ENCODE measurements at regions not wholly inside any gene's neighbourhood (a gene's known extent, or its start where the extent isn't known, plus 50 kb on each side); places are given as distances from the start of the nearest gene placed in this dataset.

DNA sequence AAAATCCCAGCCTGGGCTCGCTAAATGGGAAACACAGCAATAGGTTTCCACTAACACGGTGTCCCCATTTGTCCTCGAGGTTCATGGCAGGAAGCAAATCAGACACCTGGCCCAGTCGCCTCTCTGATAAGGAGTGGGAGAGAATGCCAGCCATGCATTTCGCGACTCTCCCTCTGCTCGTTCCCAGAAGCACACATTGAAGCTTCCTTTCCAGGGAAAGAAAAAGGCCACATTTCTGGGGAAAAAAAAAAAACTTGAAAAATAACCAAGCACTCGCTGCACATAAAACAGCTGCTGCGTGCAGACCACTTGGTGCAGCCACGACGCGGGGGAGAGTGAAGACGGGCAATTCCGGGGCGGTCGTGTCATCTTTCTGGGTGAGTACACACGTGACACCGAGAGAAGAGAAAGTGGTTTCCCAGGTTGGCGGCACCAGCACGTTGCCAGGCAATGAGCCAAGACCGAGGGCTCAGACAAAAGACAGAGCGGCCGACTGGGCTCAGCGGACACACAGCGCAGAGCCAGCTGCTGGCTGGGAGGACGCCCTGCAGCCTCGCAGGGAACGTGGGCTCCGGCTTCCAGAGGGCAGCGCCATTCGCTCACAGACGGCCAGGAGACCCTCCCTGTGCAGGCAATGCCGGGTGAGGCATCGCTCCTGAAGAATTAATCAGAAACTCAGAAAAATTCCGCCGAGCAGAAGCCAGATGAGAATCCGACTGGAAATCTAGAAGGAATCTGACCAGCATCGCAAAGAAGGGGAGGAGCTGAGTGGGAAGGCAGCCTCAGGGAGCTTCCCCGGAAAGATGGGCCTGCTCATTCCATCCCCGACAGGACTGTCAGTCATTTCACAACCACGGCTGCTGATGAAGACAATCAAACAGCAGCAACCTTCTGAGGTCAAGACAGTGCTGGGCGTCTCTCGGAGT, 83.2 kb upstream of the IRS2 start (continued):
- no peak for TF ChIP-seq EHMT2 (IDR thresholded peaks at IDR 0.05; ENCODE audit: low read depth)
- TF ChIP-seq, protein P1, sequence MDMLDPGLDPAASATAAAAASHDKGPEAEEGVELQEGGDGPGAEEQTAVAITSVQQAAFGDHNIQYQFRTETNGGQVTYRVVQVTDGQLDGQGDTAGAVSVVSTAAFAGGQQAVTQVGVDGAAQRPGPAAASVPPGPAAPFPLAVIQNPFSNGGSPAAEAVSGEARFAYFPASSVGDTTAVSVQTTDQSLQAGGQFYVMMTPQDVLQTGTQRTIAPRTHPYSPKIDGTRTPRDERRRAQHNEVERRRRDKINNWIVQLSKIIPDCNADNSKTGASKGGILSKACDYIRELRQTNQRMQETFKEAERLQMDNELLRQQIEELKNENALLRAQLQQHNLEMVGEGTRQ (IDR thresholded peaks at IDR 0.05), result peak; percentile 81
- no peak for TF ChIP-seq NFE2L2 (conservative IDR thresholded peaks at IDR 0.05; ENCODE audit: low read length)
- TF ChIP-seq, protein P2, sequence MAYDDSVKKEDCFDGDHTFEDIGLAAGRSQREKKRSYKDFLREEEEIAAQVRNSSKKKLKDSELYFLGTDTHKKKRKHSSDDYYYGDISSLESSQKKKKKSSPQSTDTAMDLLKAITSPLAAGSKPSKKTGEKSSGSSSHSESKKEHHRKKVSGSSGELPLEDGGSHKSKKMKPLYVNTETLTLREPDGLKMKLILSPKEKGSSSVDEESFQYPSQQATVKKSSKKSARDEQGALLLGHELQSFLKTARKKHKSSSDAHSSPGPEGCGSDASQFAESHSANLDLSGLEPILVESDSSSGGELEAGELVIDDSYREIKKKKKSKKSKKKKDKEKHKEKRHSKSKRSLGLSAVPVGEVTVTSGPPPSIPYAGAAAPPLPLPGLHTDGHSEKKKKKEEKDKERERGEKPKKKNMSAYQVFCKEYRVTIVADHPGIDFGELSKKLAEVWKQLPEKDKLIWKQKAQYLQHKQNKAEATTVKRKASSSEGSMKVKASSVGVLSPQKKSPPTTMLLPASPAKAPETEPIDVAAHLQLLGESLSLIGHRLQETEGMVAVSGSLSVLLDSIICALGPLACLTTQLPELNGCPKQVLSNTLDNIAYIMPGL (CRISPR knock-in tag; IDR thresholded peaks at IDR 0.05; ENCODE audit: borderline replicate concordance), result no peak
- TF ChIP-seq, protein P3, sequence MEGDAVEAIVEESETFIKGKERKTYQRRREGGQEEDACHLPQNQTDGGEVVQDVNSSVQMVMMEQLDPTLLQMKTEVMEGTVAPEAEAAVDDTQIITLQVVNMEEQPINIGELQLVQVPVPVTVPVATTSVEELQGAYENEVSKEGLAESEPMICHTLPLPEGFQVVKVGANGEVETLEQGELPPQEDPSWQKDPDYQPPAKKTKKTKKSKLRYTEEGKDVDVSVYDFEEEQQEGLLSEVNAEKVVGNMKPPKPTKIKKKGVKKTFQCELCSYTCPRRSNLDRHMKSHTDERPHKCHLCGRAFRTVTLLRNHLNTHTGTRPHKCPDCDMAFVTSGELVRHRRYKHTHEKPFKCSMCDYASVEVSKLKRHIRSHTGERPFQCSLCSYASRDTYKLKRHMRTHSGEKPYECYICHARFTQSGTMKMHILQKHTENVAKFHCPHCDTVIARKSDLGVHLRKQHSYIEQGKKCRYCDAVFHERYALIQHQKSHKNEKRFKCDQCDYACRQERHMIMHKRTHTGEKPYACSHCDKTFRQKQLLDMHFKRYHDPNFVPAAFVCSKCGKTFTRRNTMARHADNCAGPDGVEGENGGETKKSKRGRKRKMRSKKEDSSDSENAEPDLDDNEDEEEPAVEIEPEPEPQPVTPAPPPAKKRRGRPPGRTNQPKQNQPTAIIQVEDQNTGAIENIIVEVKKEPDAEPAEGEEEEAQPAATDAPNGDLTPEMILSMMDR (IDR thresholded peaks at IDR 0.05), result peak; percentile 54
- 0 out of 2 replicates have a peak, but pooled peaks have one; percentile 6 for TF ChIP-seq FOSL2 (IDR thresholded peaks at IDR 0.05)
- TF ChIP-seq FOSL2 (CRISPR knock-in tag; IDR thresholded peaks at IDR 0.05), result 0 out of 2 replicates have a peak, but pooled peaks have one; percentile 19
- peak; percentile 47; the same call in 1 of the 2 replicates for TF ChIP-seq GATA3 (IDR thresholded peaks at IDR 0.05; ENCODE audit: borderline replicate concordance)
- TF ChIP-seq, protein P4, sequence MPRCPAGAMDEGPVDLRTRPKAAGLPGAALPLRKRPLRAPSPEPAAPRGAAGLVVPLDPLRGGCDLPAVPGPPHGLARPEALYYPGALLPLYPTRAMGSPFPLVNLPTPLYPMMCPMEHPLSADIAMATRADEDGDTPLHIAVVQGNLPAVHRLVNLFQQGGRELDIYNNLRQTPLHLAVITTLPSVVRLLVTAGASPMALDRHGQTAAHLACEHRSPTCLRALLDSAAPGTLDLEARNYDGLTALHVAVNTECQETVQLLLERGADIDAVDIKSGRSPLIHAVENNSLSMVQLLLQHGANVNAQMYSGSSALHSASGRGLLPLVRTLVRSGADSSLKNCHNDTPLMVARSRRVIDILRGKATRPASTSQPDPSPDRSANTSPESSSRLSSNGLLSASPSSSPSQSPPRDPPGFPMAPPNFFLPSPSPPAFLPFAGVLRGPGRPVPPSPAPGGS (IDR thresholded peaks at IDR 0.05), result no peak
- TF ChIP-seq HEYL (CRISPR knock-in tag; IDR thresholded peaks at IDR 0.05), result no peak
- no peak for TF ChIP-seq EP300 (IDR thresholded peaks at IDR 0.05)
- TF ChIP-seq RNF2 (IDR thresholded peaks at IDR 0.05; ENCODE audit: borderline replicate concordance, low read depth), result no peak
- TF ChIP-seq POLR2A (IDR thresholded peaks at IDR 0.05; ENCODE audit: low read length), result no peak

DNA sequence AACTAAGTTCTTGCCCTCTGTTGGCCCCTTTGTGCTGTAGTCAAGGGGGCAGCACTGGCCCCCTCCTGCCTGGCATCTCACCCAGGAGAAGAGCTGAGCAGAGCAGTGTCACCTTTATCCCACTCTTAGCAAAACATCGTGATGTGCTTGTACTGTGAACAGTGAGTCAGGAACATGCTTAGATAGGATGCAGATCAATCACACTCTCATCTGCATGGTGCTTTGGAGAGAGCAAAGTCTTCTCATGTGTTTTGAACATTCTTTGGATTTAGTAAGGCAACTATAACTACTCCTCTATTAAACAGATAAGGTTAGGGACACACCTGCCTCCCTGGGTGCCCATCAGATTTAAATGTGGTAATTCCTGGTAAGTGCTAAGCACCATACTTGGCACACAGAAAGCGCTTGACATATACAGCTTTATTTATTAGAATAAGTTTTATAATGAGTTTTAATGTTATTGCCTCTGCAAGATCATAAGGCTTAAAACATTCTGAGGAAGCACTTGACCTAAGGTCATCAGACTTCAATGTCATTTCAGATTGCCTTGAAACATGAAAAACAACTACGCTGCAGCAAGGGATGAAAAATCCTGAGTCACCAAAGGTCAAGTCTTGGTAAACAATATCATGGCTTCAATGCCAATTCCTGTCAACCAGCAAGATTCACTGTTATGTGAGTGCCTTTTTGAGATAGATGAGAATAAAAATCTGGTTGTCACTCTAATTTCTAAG, 82.4 kb upstream of the IRS2 start:
- ChIA-PET CTCF (interaction anchor here (1.3 to 2.9 kb wide), 2 partner anchors 72 to 241 kb away, joined by 4 to 7 read pairs; no protein-coding TSS in a partner anchor), POLR2A (no interaction called here)
- no peak for TF ChIP-seq EHMT2 (IDR thresholded peaks at IDR 0.05; ENCODE audit: low read depth)
- peak; percentile 14; the same call in 1 of the 2 replicates for TF ChIP-seq ESRRA (IDR thresholded peaks at IDR 0.05; ENCODE audit: borderline replicate concordance, low read length)
- TF ChIP-seq HOXA7 (CRISPR knock-in tag; IDR thresholded peaks at IDR 0.05), result no peak
- peak; percentile 20 for TF ChIP-seq MAFK (IDR thresholded peaks at IDR 0.05; ENCODE audit: partially characterized antibody)
- 0 out of 2 replicates have a peak, but pooled peaks have one; percentile 15 for TF ChIP-seq JUNB (IDR thresholded peaks at IDR 0.05)
- no peak for TF ChIP-seq BHLHE40 (IDR thresholded peaks at IDR 0.05; ENCODE audit: low read depth, low read length)
- TF ChIP-seq FOSL2 (IDR thresholded peaks at IDR 0.05), result peak; percentile 55; the same call in 1 of the 2 replicates
- peak; percentile 54 for TF ChIP-seq FOSL2 (CRISPR knock-in tag; IDR thresholded peaks at IDR 0.05)
- no peak for TF ChIP-seq CHD4 (IDR thresholded peaks at IDR 0.05; ENCODE audit: borderline replicate concordance)
- Histone ChIP-seq H3K4me1 (peaks cover 27% of the 10 kb centered on the region), H3K4me3 (peak overlapping the region; percentile 53), H3K27ac (peak overlapping the region; percentile 86 to 89), H3K4me2 (peak overlapping the region; percentile 96), H3K9me3 (no peaks in the 10 kb centered on the region)
- WGBS (ENCODE audit: missing lambda C conversion rate), result 41% methylated on average over 3 of the region's 3 CpGs
- ATAC-seq (peak; percentile 15 to 39; a peak in 3 of 6 replicates), FAIRE-seq (no peak), DNase-seq (ENCODE audit: low read depth in 1 of 2, low spot score in 1 of 2) (peak; percentile 28 to 29)

Data from A549 (cell line).